HCT116 (cell line): ENCODE measurements at regions not wholly inside any gene's neighbourhood (a gene's known extent, or its start where the extent isn't known, plus 50 kb on each side); places are given as distances from the start of the nearest gene placed in this dataset.

Experiments used
- ATAC-seq: fragments of 200-7000 bp; cut with Tn5 transposase; 2 replicates; pipeline ENCODE4 v1.9.1; 2020; ENCODE audit warnings: mild to moderate bottlenecking, moderate library complexity
- BruUV-seq: library from RNA; stranded (reverse); fragments of 400-500 nt; replicated peaks from 2 replicates; lab custom pipeline; 2021; lab: Mats Ljungman, UMichigan
- CTCF ChIA-PET: fragments of 300-600 bp; sonication (Branson Sonifier 250); formaldehyde crosslinking; loops from one replicate; lab custom pipeline; 2021; ENCODE audit warnings: antibody characterized with exemption; lab: Charles Lee
- POLR2A ChIA-PET: fragments of 300-600, 350-600 bp; sonication (Branson Sonifier 250); formaldehyde crosslinking; loops from one replicate; lab custom pipeline; 2021; ENCODE audit warnings: antibody characterized with exemption; lab: Charles Lee
- RAD21 ChIA-PET, 2 experiments: fragments of 300-600 bp; sonication (Branson Sonifier 250); formaldehyde crosslinking; loops; one replicate each; lab custom pipeline; 2023; ENCODE audit warnings: low total read pairs in 2 of 2; ENCODE audit not compliant: uncharacterized antibody in 2 of 2, unreplicated experiment in 2 of 2, low non-redundant PET in 1 of 2; lab: Charles Lee
- DNase-seq: peaks from one replicate; pipeline ENCODE4 v3.0.0-alpha.2; 2010; ENCODE audit warnings: low read depth, low spot score
- H2AFZ ChIP-seq: fragments of 200-600 bp; shearing (Covaris generic), sonication (generic); 2 replicates; pipeline ENCODE4 v1.6.1; 2017; ENCODE audit warnings: low read depth, mixed run types, mixed read lengths, antibody characterized with exemption, low read length; ENCODE audit not compliant: poor library complexity, severe bottlenecking
- H3K27ac ChIP-seq: 2 replicates; pipeline ENCODE4 v1.5.1; 2012; ENCODE audit warnings: low read depth, low read length
- H3K27me3 ChIP-seq: fragments of 200-600 bp; sonication (generic); 2 replicates; pipeline ENCODE4 v1.6.1; 2016; ENCODE audit warnings: mixed run types, low read length, mixed read lengths; ENCODE audit not compliant: insufficient read depth
- H3K36me3 ChIP-seq, 2 experiments: fragments of 200-500 bp in 1 of 2; fragments of 200-600 bp in 1 of 2; sonication (Bioruptor generic) in 1 of 2; sonication (generic) in 1 of 2; 2 replicates each; pipeline versions ENCODE4 v1.5.1 to v1.6.1; 2014 to 2016; ENCODE audit warnings: low read length in 2 of 2, inconsistent platforms in 1 of 2, mixed read lengths in 1 of 2, mixed run types in 1 of 2; ENCODE audit not compliant: insufficient read depth in 2 of 2, control insufficient read depth in 1 of 2
- H3K4me1 ChIP-seq, 2 experiments: fragments of 200-600 bp in 1 of 2; sonication (generic) in 1 of 2; 2 replicates each; pipeline versions ENCODE4 v1.5.1 to v1.6.1; 2012 to 2017; ENCODE audit warnings: low read length in 2 of 2, inconsistent platforms in 1 of 2, mild to moderate bottlenecking in 1 of 2, mixed read lengths in 1 of 2, mixed run types in 1 of 2, moderate library complexity in 1 of 2; ENCODE audit not compliant: insufficient read depth in 2 of 2, control insufficient read depth in 1 of 2
- H3K4me2 ChIP-seq: fragments of 200-600 bp; sonication (generic); 2 replicates; pipeline ENCODE4 v1.6.1; 2017; ENCODE audit warnings: mixed run types, low read length, mixed read lengths
- H3K4me3 ChIP-seq, 2 experiments: fragments of 200-600 bp in 1 of 2; sonication (generic) in 1 of 2; replicated peaks in 1 of 2; 2 replicates each; pipeline ENCODE4 v1.5.1; 2011 to 2016; ENCODE audit warnings: low read length in 2 of 2, control low read depth in 1 of 2, low read depth in 1 of 2, mild to moderate bottlenecking in 1 of 2, mixed read lengths in 1 of 2, mixed run types in 1 of 2
- H3K79me2 ChIP-seq: fragments of 200-600 bp; sonication (generic); 2 replicates; pipeline ENCODE4 v1.6.1; 2017; ENCODE audit warnings: mild to moderate bottlenecking, mixed run types, low read length, moderate library complexity, mixed read lengths; ENCODE audit not compliant: insufficient read depth
- H3K9ac ChIP-seq: fragments of 200-600 bp; sonication (generic); 2 replicates; pipeline ENCODE4 v1.6.1; 2016; ENCODE audit warnings: low read length, mixed read lengths
- H3K9me2 ChIP-seq: fragments of 200-600 bp; sonication (generic), shearing (Covaris generic); 2 replicates; pipeline ENCODE4 v1.6.1; 2017; ENCODE audit warnings: mixed run types, mild to moderate bottlenecking, moderate library complexity; ENCODE audit not compliant: insufficient read depth
- H3K9me3 ChIP-seq, 2 experiments: fragments of 200-500 bp in 1 of 2; fragments of 200-600 bp in 1 of 2; sonication (Bioruptor generic) in 1 of 2; sonication (generic) in 1 of 2; 2 replicates each; pipeline ENCODE4 v1.6.1; 2014 to 2017; ENCODE audit warnings: low read length in 2 of 2, mixed read lengths in 2 of 2, inconsistent platforms in 1 of 2, low read depth in 1 of 2, mild to moderate bottlenecking in 1 of 2, mixed run types in 1 of 2, moderate library complexity in 1 of 2; ENCODE audit not compliant: control insufficient read depth in 1 of 2, insufficient read depth in 1 of 2
- H4K20me1 ChIP-seq: fragments of 200-600 bp; sonication (generic), shearing (Covaris generic); 2 replicates; pipeline ENCODE4 v1.6.1; 2017; ENCODE audit warnings: mixed run types, mild to moderate bottlenecking, moderate library complexity; ENCODE audit not compliant: insufficient read depth
- ATF3 ChIP-seq: IDR thresholded peaks from 2 replicates; pipeline ENCODE4 v1.6.1; 2012
- CBX3 ChIP-seq: IDR thresholded peaks from 2 replicates; pipeline ENCODE4 v1.6.1; 2012; ENCODE audit warnings: low read depth
- CEBPB ChIP-seq: IDR thresholded peaks from 2 replicates; pipeline ENCODE4 v1.6.1; 2012; ENCODE audit warnings: low read depth
- CTCF ChIP-seq, 3 experiments: fragments of 200-600 bp in 1 of 3; sonication (generic) in 1 of 3; IDR thresholded peaks in 2 of 3; conservative IDR thresholded peaks in 1 of 3; 2 replicates each; pipeline ENCODE4 v1.5.1; 2012 to 2017; ENCODE audit warnings: low read depth in 2 of 3, low read length in 2 of 3, antibody characterized with exemption in 1 of 3, borderline replicate concordance in 1 of 3, control low read depth in 1 of 3, mild to moderate bottlenecking in 1 of 3, mixed read lengths in 1 of 3, mixed run types in 1 of 3, moderate library complexity in 1 of 3; ENCODE audit not compliant: insufficient read depth in 1 of 3
- EGR1 ChIP-seq: IDR thresholded peaks from 2 replicates; pipeline ENCODE4 v1.6.1; 2012; ENCODE audit warnings: low read depth
- ELF1 ChIP-seq: IDR thresholded peaks from 2 replicates; pipeline ENCODE4 v1.6.1; 2012; ENCODE audit warnings: low read depth, borderline replicate concordance
- EZH2 ChIP-seq: fragments of 200-600 bp; sonication (generic); IDR thresholded peaks from 2 replicates; pipeline ENCODE4 v1.6.1; 2017; ENCODE audit warnings: antibody characterized with exemption, mixed run types
- EZH2phosphoT487 ChIP-seq: fragments of 200-600 bp; IDR thresholded peaks from 2 replicates; pipeline ENCODE4 v1.6.1; 2018; ENCODE audit warnings: antibody characterized with exemption, borderline replicate concordance
- JUND ChIP-seq: IDR thresholded peaks from 2 replicates; pipeline ENCODE4 v1.6.1; 2012
- MAX ChIP-seq: IDR thresholded peaks from 2 replicates; pipeline ENCODE4 v1.6.1; 2012
- POLR2A ChIP-seq: IDR thresholded peaks from 2 replicates; pipeline ENCODE4 v1.7.0; 2011; ENCODE audit warnings: borderline replicate concordance; ENCODE audit not compliant: insufficient read depth, insufficient read length; ENCODE audit errors: extremely low read depth
- POLR2AphosphoS5 ChIP-seq: IDR thresholded peaks from 2 replicates; pipeline ENCODE4 v1.6.1; 2011; ENCODE audit warnings: mild to moderate bottlenecking, low read depth, low read length, moderate library complexity
- RAD21 ChIP-seq: IDR thresholded peaks from 2 replicates; pipeline ENCODE4 v1.6.1; 2012; ENCODE audit warnings: low read depth, mild to moderate bottlenecking
- REST ChIP-seq: IDR thresholded peaks from 2 replicates; pipeline ENCODE4 v1.6.1; 2012; ENCODE audit warnings: low read depth
- SIN3A ChIP-seq: IDR thresholded peaks from 2 replicates; pipeline ENCODE4 v1.6.1; 2012; ENCODE audit warnings: low read depth
- SP1 ChIP-seq: IDR thresholded peaks from 2 replicates; pipeline ENCODE4 v1.6.1; 2012; ENCODE audit warnings: low read depth
- SRF ChIP-seq: IDR thresholded peaks from 2 replicates; pipeline ENCODE4 v1.6.1; 2012; ENCODE audit warnings: low read depth
- YY1 ChIP-seq: IDR thresholded peaks from 2 replicates; pipeline ENCODE4 v1.6.1; 2011; ENCODE audit warnings: low read length, low read depth, moderate library complexity, mild to moderate bottlenecking; ENCODE audit not compliant: insufficient replicate concordance; ENCODE audit errors: extremely low read depth
- ZFX ChIP-seq: fragments of 450-650 bp; IDR thresholded peaks from 2 replicates; pipeline ENCODE4 v1.6.1; 2017
- ZNF274 ChIP-seq: fragments of 200-500 bp; sonication (Bioruptor generic); IDR thresholded peaks from 2 replicates; pipeline ENCODE4 v1.6.1; 2014; ENCODE audit warnings: mild to moderate bottlenecking, low read depth, low read length, inconsistent platforms
- intact Hi-C: fragments of 100-400 bp; cut with micrococcal nuclease; formaldehyde crosslinking; loops from 2 replicates; pipeline ENCODE4 v1.10.0; 2022

GRCh38 chr5:61649231-61649630, 317.2 kb downstream of the ZSWIM6 start:
- DNase-seq, result no peak
- ChIA-PET CTCF (no interaction called here), POLR2A (no interaction called here), RAD21 (no interaction called here)
- Histone ChIP-seq H3K9me2 (no peaks in the 10 kb centered on the region), H2AFZ (no peak overlapping the region), H3K36me3 (no peaks in the 10 kb centered on the region), H3K9ac (no peak overlapping the region), H3K4me2 (no peak overlapping the region), H4K20me1 (no peaks in the 10 kb centered on the region), H3K27me3 (no peaks in the 10 kb centered on the region), H3K4me3 (no peak overlapping the region), H3K27ac (no peak overlapping the region), H3K4me1 (no peaks in the 10 kb centered on the region), H3K9me3 (no peaks in the 10 kb centered on the region), H3K79me2 (no peaks in the 10 kb centered on the region)
- no peak for ATAC-seq
- no TSS peak for BruUV-seq
- intact Hi-C loops, result no loop called here
- no peak for TF ChIP-seq EZH2
- TF ChIP-seq EZH2phosphoT487, result no peak
- no peak for TF ChIP-seq JUND
- no peak for TF ChIP-seq RAD21
- TF ChIP-seq ATF3, result no peak
- no peak for TF ChIP-seq CEBPB
- no peak for TF ChIP-seq SIN3A
- no peak for TF ChIP-seq ELF1
- no peak for TF ChIP-seq CBX3
- no peak for TF ChIP-seq SRF
- TF ChIP-seq POLR2A, result no peak
- TF ChIP-seq SP1, result no peak
- TF ChIP-seq ZNF274, result no peak
- TF ChIP-seq REST, result no peak
- no peak for TF ChIP-seq ZFX
- no peak for TF ChIP-seq CTCF (IDR thresholded peaks at IDR 0.05 in 2 of 3, conservative IDR thresholded peaks at IDR 0.05 in 1 of 3; ENCODE audit: borderline replicate concordance in 1 of 3, insufficient read depth in 1 of 3, low read depth in 2 of 3, low read length in 2 of 3)
- TF ChIP-seq MAX, result no peak
- no peak for TF ChIP-seq YY1
- no peak for TF ChIP-seq POLR2AphosphoS5
- no peak for TF ChIP-seq EGR1
